ENCODE measurements at regions not wholly inside any gene's neighbourhood (a gene's known extent, or its start where the extent isn't known, plus 50 kb on each side); places are given as distances from the start of the nearest gene placed in this dataset.
A peak's percentile ranks its signal among the peaks of the same experiment; 100 is the strongest.

DNA sequence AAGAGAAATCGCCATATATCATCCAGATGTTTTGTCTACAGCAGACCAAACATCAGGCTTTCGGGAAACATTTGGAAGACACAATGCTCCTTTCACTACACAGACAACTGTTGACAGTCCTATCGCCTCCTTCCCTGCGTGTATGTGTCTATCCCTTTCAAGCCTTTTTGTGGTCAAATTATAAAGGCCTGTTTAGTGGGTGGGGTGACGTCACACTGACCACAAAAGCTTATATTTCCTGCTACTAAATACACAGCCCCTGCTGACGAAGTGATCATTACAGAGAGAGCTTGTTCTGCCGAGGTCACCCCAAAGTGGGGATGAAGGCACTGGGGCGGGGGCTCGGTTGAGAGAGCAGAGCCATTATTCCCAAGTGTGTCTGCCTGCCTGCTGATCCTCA, 302.7 kb upstream of the TNP1 start:
- H2BK120ac ChIP-seq (ENCODE audit: low read depth, low read length): no peak overlapping the region
- no peak overlapping the region for H4K5ac ChIP-seq (ENCODE audit: low read length)
- no peak overlapping the region for H2AK5ac ChIP-seq (ENCODE audit: low read length)
- peak overlapping the region; percentile 65 for H4K8ac ChIP-seq (ENCODE audit: low read depth, low read length)
- no peak overlapping the region for H3K9ac ChIP-seq (ENCODE audit: low read length)
- no peak overlapping the region for H3K4ac ChIP-seq (ENCODE audit: low read depth, low read length)
- H3K18ac ChIP-seq (ENCODE audit: low read length): no peak overlapping the region
- H3K4me3 ChIP-seq (ENCODE audit: low read length): no peak overlapping the region
- H3K4me1 ChIP-seq (ENCODE audit: control insufficient read depth, low read depth, low read length): no peaks in the 10 kb centered on the region
- no peaks in the 10 kb centered on the region for H3K79me2 ChIP-seq (ENCODE audit: control insufficient read depth, insufficient read depth, low read length)
- H3K36me3 ChIP-seq (ENCODE audit: control insufficient read depth, insufficient read depth, low read length): no peaks in the 10 kb centered on the region
- no peak overlapping the region for H2BK5ac ChIP-seq (ENCODE audit: low read length)
- H3K56ac ChIP-seq (ENCODE audit: low read length): no peak overlapping the region
- no peak overlapping the region for H3K4me2 ChIP-seq (ENCODE audit: low read length)
- no peak overlapping the region for H3K23ac ChIP-seq (ENCODE audit: low read length)
- no CpG with 5 or more reads among the region's 9 CpGs for WGBS (ENCODE audit: extremely low coverage, insufficient coverage, low lambda C conversion rate)
- H3K27ac ChIP-seq (ENCODE audit: low read depth, low read length): no peak overlapping the region
- H2BK15ac ChIP-seq (replicated peaks; ENCODE audit: low read depth): no peak overlapping the region
- no peaks in the 10 kb centered on the region for H3K27me3 ChIP-seq (ENCODE audit: insufficient read depth, low read length, poor library complexity)
- DNase-seq: no peak
- H3K79me1 ChIP-seq (ENCODE audit: low read length): no peaks in the 10 kb centered on the region

DNA sequence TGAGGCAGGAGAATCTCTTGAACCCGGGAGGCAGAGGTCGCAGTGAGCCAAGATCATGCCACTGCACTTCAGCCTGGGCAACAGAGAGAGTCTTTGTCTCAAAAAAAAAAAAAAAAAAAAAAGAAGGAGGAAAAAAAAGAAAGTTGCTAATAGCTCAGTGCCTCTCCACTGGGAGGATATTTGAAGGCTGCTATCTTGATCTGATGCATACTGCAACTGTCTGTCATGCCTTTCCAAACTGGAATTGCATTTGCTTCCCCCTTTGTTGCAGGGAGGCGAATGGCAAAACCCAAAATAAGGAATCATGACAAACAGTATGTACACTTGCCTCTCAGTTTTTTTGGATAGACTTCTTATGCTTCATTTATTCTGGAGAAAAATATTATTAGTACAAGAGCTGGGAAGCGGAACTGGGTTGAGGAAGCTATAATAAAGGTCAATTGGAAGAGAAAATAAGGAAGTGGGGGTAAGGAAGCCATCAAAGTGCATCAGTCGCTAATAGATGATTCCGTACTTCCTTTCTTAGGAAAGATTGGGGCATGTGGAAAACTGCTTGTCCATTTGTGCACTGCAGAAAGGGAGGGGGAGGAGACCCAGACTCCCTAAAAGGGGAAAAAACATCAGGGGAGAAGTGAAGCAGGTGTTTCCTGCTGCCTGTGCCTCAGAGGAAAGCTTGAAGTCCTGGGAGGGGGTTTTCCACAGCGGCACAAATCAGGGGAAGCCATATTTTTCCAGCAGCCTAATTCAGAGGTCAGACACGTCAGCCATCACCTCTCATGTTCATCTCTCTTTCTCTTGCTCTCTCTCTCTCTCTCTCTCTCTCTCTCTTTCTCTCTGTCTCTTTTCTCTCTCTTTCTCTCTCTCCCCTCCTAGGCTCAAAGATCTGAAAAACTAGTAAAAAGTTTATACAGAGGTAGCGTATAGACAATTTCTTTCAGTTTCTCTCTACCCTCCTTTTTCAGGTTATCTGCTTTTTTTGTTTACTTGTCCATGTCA, 301.4 kb upstream of the TNP1 start:
- H2BK15ac ChIP-seq (replicated peaks; ENCODE audit: low read depth): no peak overlapping the region

DNA sequence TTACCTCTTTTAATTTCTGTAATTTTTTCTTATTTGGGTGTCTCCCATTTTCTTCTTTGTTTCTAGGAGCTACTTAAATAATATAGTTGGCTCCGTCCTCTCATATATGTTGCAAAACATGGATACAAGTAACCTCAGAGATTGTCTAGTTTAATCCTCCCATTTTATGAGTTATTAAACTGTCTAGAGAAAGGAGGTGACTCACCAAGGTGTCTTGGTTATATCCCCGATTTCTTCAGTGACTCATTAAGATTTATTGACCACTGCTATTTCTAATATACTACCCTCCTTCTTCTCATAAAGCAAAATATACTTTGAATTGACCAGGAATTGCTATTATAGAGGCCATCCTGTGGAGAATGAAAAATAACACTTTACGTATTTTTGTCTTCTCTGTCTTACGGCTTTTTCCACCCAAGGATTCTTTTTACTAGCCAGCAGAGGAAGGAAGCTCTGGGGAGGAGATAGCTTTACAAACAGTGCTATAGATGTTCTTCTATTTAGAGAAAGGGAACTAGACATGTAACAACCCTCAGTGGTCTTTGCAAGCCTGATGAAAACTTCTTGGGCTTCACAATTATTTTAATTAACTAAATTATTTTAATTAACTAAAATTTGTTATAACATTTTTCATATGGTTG, 300.4 kb upstream of the TNP1 start:
- H2AK5ac ChIP-seq (ENCODE audit: low read length): no peak overlapping the region
- no peak overlapping the region for H3K27ac ChIP-seq (ENCODE audit: low read depth, low read length)
- no peak overlapping the region for H3K4ac ChIP-seq (ENCODE audit: low read depth, low read length)
- WGBS (ENCODE audit: extremely low coverage, insufficient coverage, low lambda C conversion rate): no CpG with 5 or more reads among the region's 4 CpGs
- no peaks in the 10 kb centered on the region for H3K27me3 ChIP-seq (ENCODE audit: insufficient read depth, low read length, poor library complexity)
- H3K79me1 ChIP-seq (ENCODE audit: low read length): no peaks in the 10 kb centered on the region
- no peak overlapping the region for H2BK15ac ChIP-seq (replicated peaks; ENCODE audit: low read depth)
- no peak overlapping the region for H3K23ac ChIP-seq (ENCODE audit: low read length)
- H3K4me1 ChIP-seq (ENCODE audit: control insufficient read depth, low read depth, low read length): no peaks in the 10 kb centered on the region
- DNase-seq: no peak
- H3K9ac ChIP-seq (ENCODE audit: low read length): no peak overlapping the region
- H2BK120ac ChIP-seq (ENCODE audit: low read depth, low read length): no peak overlapping the region
- no peak overlapping the region for H3K56ac ChIP-seq (ENCODE audit: low read length)
- H4K8ac ChIP-seq (ENCODE audit: low read depth, low read length): no peak overlapping the region
- no peak overlapping the region for H3K18ac ChIP-seq (ENCODE audit: low read length)
- H3K4me3 ChIP-seq (ENCODE audit: low read length): no peak overlapping the region
- H4K5ac ChIP-seq (ENCODE audit: low read length): no peak overlapping the region
- no peak overlapping the region for H3K4me2 ChIP-seq (ENCODE audit: low read length)
- no peaks in the 10 kb centered on the region for H3K79me2 ChIP-seq (ENCODE audit: control insufficient read depth, insufficient read depth, low read length)
- no peak overlapping the region for H2BK5ac ChIP-seq (ENCODE audit: low read length)
- no peaks in the 10 kb centered on the region for H3K36me3 ChIP-seq (ENCODE audit: control insufficient read depth, insufficient read depth, low read length)

More for the DNA sequence above, 301.4 kb upstream of the TNP1 start:
- no peak for DNase-seq
- Histone ChIP-seq H2BK5ac (ENCODE audit: low read length) (no peak overlapping the region), H3K36me3 (ENCODE audit: control insufficient read depth, insufficient read depth, low read length) (no peaks in the 10 kb centered on the region), H3K79me2 (ENCODE audit: control insufficient read depth, insufficient read depth, low read length) (no peaks in the 10 kb centered on the region), H2BK120ac (ENCODE audit: low read depth, low read length) (no peak overlapping the region), H4K8ac (ENCODE audit: low read depth, low read length) (no peak overlapping the region), H3K79me1 (ENCODE audit: low read length) (no peaks in the 10 kb centered on the region), H2AK5ac (ENCODE audit: low read length) (no peak overlapping the region), H3K18ac (ENCODE audit: low read length) (no peak overlapping the region), H3K4me3 (ENCODE audit: low read length) (no peak overlapping the region), H3K4ac (ENCODE audit: low read depth, low read length) (no peak overlapping the region), H3K4me2 (ENCODE audit: low read length) (no peak overlapping the region), H4K5ac (ENCODE audit: low read length) (no peak overlapping the region), H3K23ac (ENCODE audit: low read length) (no peak overlapping the region), H3K9ac (ENCODE audit: low read length) (no peak overlapping the region), H3K27me3 (ENCODE audit: insufficient read depth, low read length, poor library complexity) (no peaks in the 10 kb centered on the region), H3K56ac (ENCODE audit: low read length) (no peak overlapping the region), H3K27ac (ENCODE audit: low read depth, low read length) (no peak overlapping the region), H3K4me1 (ENCODE audit: control insufficient read depth, low read depth, low read length) (no peaks in the 10 kb centered on the region)
- WGBS (ENCODE audit: extremely low coverage, insufficient coverage, low lambda C conversion rate): no CpG with 5 or more reads among the region's 9 CpGs

DNA sequence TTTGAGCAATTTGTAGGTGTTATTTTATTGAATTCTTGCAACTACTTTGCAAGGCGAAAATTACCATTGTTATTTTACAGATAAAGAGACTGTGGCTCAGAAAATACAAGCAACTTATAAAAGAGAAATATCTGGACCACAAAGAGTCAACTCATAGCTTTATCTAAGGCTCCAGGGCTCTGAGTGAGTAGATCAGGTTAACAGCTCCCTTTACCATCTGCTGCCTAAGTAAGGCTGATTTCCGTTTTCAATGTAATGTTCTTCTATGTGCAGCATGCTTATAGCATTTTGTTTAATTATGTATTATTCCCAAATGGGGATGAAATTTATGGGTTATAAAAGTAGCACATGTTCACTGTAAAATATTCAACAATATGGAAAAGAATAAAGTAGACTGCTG, 299.1 kb upstream of the TNP1 start:
- Histone ChIP-seq H4K5ac (ENCODE audit: low read length) (no peak overlapping the region), H3K79me1 (ENCODE audit: low read length) (no peaks in the 10 kb centered on the region), H3K9ac (ENCODE audit: low read length) (no peak overlapping the region), H3K18ac (ENCODE audit: low read length) (no peak overlapping the region), H3K23ac (ENCODE audit: low read length) (no peak overlapping the region), H3K56ac (ENCODE audit: low read length) (no peak overlapping the region), H2BK120ac (ENCODE audit: low read depth, low read length) (no peak overlapping the region), H3K4ac (ENCODE audit: low read depth, low read length) (no peak overlapping the region), H3K27me3 (ENCODE audit: insufficient read depth, low read length, poor library complexity) (no peaks in the 10 kb centered on the region), H3K4me2 (ENCODE audit: low read length) (no peak overlapping the region), H2BK15ac (replicated peaks; ENCODE audit: low read depth) (no peak overlapping the region), H3K79me2 (ENCODE audit: control insufficient read depth, insufficient read depth, low read length) (no peaks in the 10 kb centered on the region), H2BK5ac (ENCODE audit: low read length) (no peak overlapping the region), H4K8ac (ENCODE audit: low read depth, low read length) (no peak overlapping the region), H3K27ac (ENCODE audit: low read depth, low read length) (no peak overlapping the region), H3K4me1 (ENCODE audit: control insufficient read depth, low read depth, low read length) (no peaks in the 10 kb centered on the region), H2AK5ac (ENCODE audit: low read length) (no peak overlapping the region), H3K4me3 (ENCODE audit: low read length) (no peak overlapping the region), H3K36me3 (ENCODE audit: control insufficient read depth, insufficient read depth, low read length) (no peaks in the 10 kb centered on the region)
- no peak for DNase-seq
- no CpG with 5 or more reads among the region's 2 CpGs for WGBS (ENCODE audit: extremely low coverage, insufficient coverage, low lambda C conversion rate)

DNA sequence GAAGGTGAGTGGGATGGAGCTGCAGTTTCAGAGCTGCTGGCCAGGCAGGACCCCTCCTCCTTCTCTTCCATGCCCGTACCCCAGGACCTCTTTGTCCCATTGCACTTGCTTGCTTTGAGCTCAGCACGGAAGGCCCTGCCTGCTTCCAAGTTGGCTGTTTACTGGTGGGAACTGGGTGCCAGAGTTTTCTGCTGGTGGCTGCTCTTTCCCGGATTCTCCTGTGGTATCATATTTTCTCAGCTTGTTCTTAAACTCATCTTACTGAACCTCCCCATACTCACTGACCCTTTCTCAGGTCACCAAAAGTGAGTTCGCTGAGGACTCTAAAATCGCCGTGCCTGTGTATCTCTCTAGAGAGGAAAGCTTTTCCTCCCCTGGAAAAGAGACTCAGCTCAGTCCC, 297.7 kb upstream of the TNP1 start:
- Histone ChIP-seq H2BK15ac (replicated peaks; ENCODE audit: low read depth) (no peak overlapping the region), H3K27ac (ENCODE audit: low read depth, low read length) (no peak overlapping the region), H2BK5ac (ENCODE audit: low read length) (no peak overlapping the region), H3K79me2 (ENCODE audit: control insufficient read depth, insufficient read depth, low read length) (no peaks in the 10 kb centered on the region), H3K4me1 (ENCODE audit: control insufficient read depth, low read depth, low read length) (no peaks in the 10 kb centered on the region), H3K23ac (ENCODE audit: low read length) (no peak overlapping the region), H3K79me1 (ENCODE audit: low read length) (no peaks in the 10 kb centered on the region), H4K5ac (ENCODE audit: low read length) (no peak overlapping the region), H2BK120ac (ENCODE audit: low read depth, low read length) (no peak overlapping the region), H3K27me3 (ENCODE audit: insufficient read depth, low read length, poor library complexity) (no peaks in the 10 kb centered on the region), H3K9ac (ENCODE audit: low read length) (no peak overlapping the region), H2AK5ac (ENCODE audit: low read length) (no peak overlapping the region), H3K4me3 (ENCODE audit: low read length) (no peak overlapping the region), H4K8ac (ENCODE audit: low read depth, low read length) (no peak overlapping the region), H3K4me2 (ENCODE audit: low read length) (no peak overlapping the region), H3K36me3 (ENCODE audit: control insufficient read depth, insufficient read depth, low read length) (no peaks in the 10 kb centered on the region), H3K56ac (ENCODE audit: low read length) (no peak overlapping the region), H3K4ac (ENCODE audit: low read depth, low read length) (no peak overlapping the region), H3K18ac (ENCODE audit: low read length) (no peak overlapping the region)
- no peak for DNase-seq
- WGBS (ENCODE audit: extremely low coverage, insufficient coverage, low lambda C conversion rate): no CpG with 5 or more reads among the region's 6 CpGs
